CD4-positive, alpha-beta T cell (primary cell): ENCODE measurements at regions not wholly inside any gene's neighbourhood (a gene's known extent, or its start where the extent isn't known, plus 50 kb on each side); places are given as distances from the start of the nearest gene placed in this dataset.
"Not testable (repeated sequence)": the region's sequence is repeated elsewhere in the genome, so short reads cannot be mapped to it uniquely, and the experiment has no call there.

Experiments
- ATAC-seq: fragments of 200-7000 bp; cut with Tn5 transposase; one replicate; pipeline ENCODE4 v1.10.0; 2022; ENCODE audit warnings: mild to moderate bottlenecking; ENCODE audit not compliant: poor library complexity
- CTCF ChIA-PET: fragments of 350-600 bp; sonication (Branson Sonifier 250); formaldehyde crosslinking; loops from one replicate; lab custom pipeline; 2021; ENCODE audit warnings: antibody characterized with exemption, inconsistent platforms; lab: Charles Lee
- POLR2A ChIA-PET: fragments of 350-600 bp; sonication (Branson Sonifier 250); formaldehyde crosslinking; loops from one replicate; lab custom pipeline; 2021; ENCODE audit warnings: antibody characterized with exemption, inconsistent platforms; lab: Charles Lee
- DNase-seq, 14 experiments: peaks; one replicate each; pipeline ENCODE4 v3.0.0-alpha.2; 2013 to 2020; ENCODE audit warnings: mixed read lengths in 2 of 14
- H3K27ac ChIP-seq, 2 donors: one replicate each; pipeline versions ENCODE4 v1.5.1 to v1.7.0; 2013; ENCODE audit warnings: low read length in 2 of 2, low read depth in 1 of 2, mild to moderate bottlenecking in 1 of 2
- H3K27me3 ChIP-seq, 2 experiments: 1 replicate in 1 of 2; 2 replicates in 1 of 2; pipeline versions ENCODE4 v1.6.1 to v1.7.0; 2013; ENCODE audit warnings: low read length in 2 of 2, control low read depth in 1 of 2, mild to moderate bottlenecking in 1 of 2, moderate library complexity in 1 of 2; ENCODE audit not compliant: insufficient read depth in 2 of 2, control insufficient read depth in 1 of 2
- H3K36me3 ChIP-seq: one replicate; pipeline ENCODE4 v1.6.1; 2013; ENCODE audit warnings: low read length, control low read depth; ENCODE audit not compliant: insufficient read depth
- H3K4me1 ChIP-seq: one replicate; pipeline ENCODE4 v1.6.1; 2013; ENCODE audit warnings: low read length, control low read depth; ENCODE audit not compliant: insufficient read depth
- H3K4me3 ChIP-seq: one replicate; pipeline ENCODE4 v1.5.1; 2013; ENCODE audit warnings: mild to moderate bottlenecking, low read length, moderate library complexity
- H3K9me3 ChIP-seq, 2 experiments: 1 replicate in 1 of 2; 2 replicates in 1 of 2; pipeline versions ENCODE4 v1.6.1 to v1.7.0; 2013; ENCODE audit warnings: low read length in 2 of 2, mild to moderate bottlenecking in 2 of 2, control low read depth in 1 of 2, moderate library complexity in 1 of 2; ENCODE audit not compliant: control insufficient read depth in 1 of 2, insufficient read depth in 1 of 2
- H3K27ac Mint-ChIP-seq: one replicate; pipeline ENCODE4 v1.8.0; 2020; ENCODE audit warnings: mixed read lengths
- H3K27me3 Mint-ChIP-seq: one replicate; pipeline ENCODE4 v1.8.0; 2021; ENCODE audit warnings: mixed read lengths
- H3K36me3 Mint-ChIP-seq: one replicate; pipeline ENCODE4 v1.8.0; 2021; ENCODE audit warnings: low read depth, mixed read lengths
- H3K4me1 Mint-ChIP-seq: one replicate; pipeline ENCODE4 v1.8.0; 2021; ENCODE audit warnings: low read depth, mixed read lengths
- H3K4me3 Mint-ChIP-seq: one replicate; pipeline ENCODE4 v1.8.0; 2020; ENCODE audit warnings: mild to moderate bottlenecking, mixed read lengths
- H3K9me3 Mint-ChIP-seq: one replicate; pipeline ENCODE4 v1.8.0; 2020; ENCODE audit warnings: mixed read lengths
- CTCF ChIP-seq: fragments of 200-600 bp; IDR thresholded peaks from one replicate; pipeline ENCODE4 v1.8.0; 2022; ENCODE audit warnings: antibody characterized with exemption, mild to moderate bottlenecking
- intact Hi-C, 2 experiments: fragments of 100-400 bp; cut with DNase I in 1 of 2; cut with micrococcal nuclease in 1 of 2; formaldehyde crosslinking; loops; one replicate each; pipeline versions ENCODE4 v1.15.1 to v1.9.0; 2023 to 2025; cut with DNase I, micrococcal nuclease

GRCh38 chr10:118958984-118959925 lies 70.3 kb upstream of the NANOS1 start:
- no peaks in the 10 kb centered on the region for H3K4me1 ChIP-seq
- ChIA-PET POLR2A (no interaction called here), CTCF (no interaction called here)
- H3K36me3 Mint-ChIP-seq = no peaks in the 10 kb centered on the region
- H3K9me3 Mint-ChIP-seq = no peaks in the 10 kb centered on the region
- H3K27me3 Mint-ChIP-seq = peaks cover 16% of the 10 kb centered on the region
- H3K4me3 Mint-ChIP-seq = no peak overlapping the region
- intact Hi-C loops = no loop called here
- DNase-seq (peak in 1 of 14 experiments; percentile 7), ATAC-seq (no peak)
- H3K4me3 ChIP-seq = no peak overlapping the region
- no peaks in the 10 kb centered on the region for H3K4me1 Mint-ChIP-seq
- no peak overlapping the region for H3K27ac ChIP-seq
- TF ChIP-seq CTCF = no peak
- H3K9me3 ChIP-seq = no peaks in the 10 kb centered on the region
- no peaks in the 10 kb centered on the region for H3K27me3 ChIP-seq
- H3K27ac Mint-ChIP-seq = no peak overlapping the region
- H3K36me3 ChIP-seq = no peaks in the 10 kb centered on the region

GRCh38 chr10:118960157-118961090 lies 69.1 kb upstream of the NANOS1 start:
- no peaks in the 10 kb centered on the region for H3K9me3 ChIP-seq
- H3K27me3 ChIP-seq = no peaks in the 10 kb centered on the region
- no peak overlapping the region for H3K4me3 ChIP-seq
- POLR2A ChIA-PET = no interaction called here
- Mint-ChIP-seq H3K27me3 (peaks cover 22% of the 10 kb centered on the region), H3K27ac (no peak overlapping the region), H3K4me3 (no peak overlapping the region), H3K36me3 (no peaks in the 10 kb centered on the region), H3K9me3 (no peaks in the 10 kb centered on the region), H3K4me1 (no peaks in the 10 kb centered on the region)
- intact Hi-C loops = no loop called here
- no peak for DNase-seq
- H3K27ac ChIP-seq = no peak overlapping the region
- TF ChIP-seq CTCF = no peak
- H3K4me1 ChIP-seq = no peaks in the 10 kb centered on the region
- no peaks in the 10 kb centered on the region for H3K36me3 ChIP-seq
- no peak for ATAC-seq
- CTCF ChIA-PET = no interaction called here

DNA sequence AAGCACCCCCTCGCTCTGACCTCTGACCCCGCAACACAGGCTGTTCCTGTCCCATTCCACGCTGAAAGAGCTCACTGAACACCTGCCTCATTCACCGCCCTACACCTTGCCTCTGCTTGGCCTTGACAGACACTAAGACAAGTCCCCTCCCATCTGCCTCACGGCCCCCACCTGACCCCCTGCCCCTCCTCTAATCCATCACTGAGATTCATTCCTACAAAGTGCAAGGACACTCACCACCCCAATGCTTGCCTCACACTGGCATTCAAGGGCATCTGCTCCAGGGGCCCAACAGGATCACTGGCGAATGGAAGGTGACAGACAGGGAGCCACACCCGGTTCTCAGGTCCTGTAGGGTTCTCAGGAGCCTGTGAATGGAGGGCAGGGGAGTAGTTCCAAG lies 68.1 kb upstream of the NANOS1 start:
- CTCF ChIA-PET = no interaction called here
- intact Hi-C loops = no loop called here
- H3K9me3 Mint-ChIP-seq = no peaks in the 10 kb centered on the region
- no peaks in the 10 kb centered on the region for H3K36me3 Mint-ChIP-seq
- POLR2A ChIA-PET = no interaction called here
- Histone ChIP-seq H3K27me3 (peaks cover 2 to 6% of the 10 kb centered on the region in 2 experiments), H3K36me3 (no peaks in the 10 kb centered on the region), H3K9me3 (no peaks in the 10 kb centered on the region), H3K4me3 (no peak overlapping the region), H3K4me1 (no peaks in the 10 kb centered on the region), H3K27ac (no peak overlapping the region)
- ATAC-seq = no peak
- no peak for DNase-seq
- H3K27ac Mint-ChIP-seq = no peak overlapping the region
- no peaks in the 10 kb centered on the region for H3K4me1 Mint-ChIP-seq
- no peak overlapping the region for H3K4me3 Mint-ChIP-seq
- TF ChIP-seq CTCF = no peak
- H3K27me3 Mint-ChIP-seq = peaks cover 29% of the 10 kb centered on the region

GRCh38 chr10:118962331-118962868 lies 67.1 kb upstream of the NANOS1 start:
- H3K27ac ChIP-seq, H3K9me3 Mint-ChIP-seq, H3K4me1 Mint-ChIP-seq, DNase-seq, CTCF ChIA-PET, H3K27me3 ChIP-seq, H3K4me1 ChIP-seq, intact Hi-C loops, H3K4me3 ChIP-seq, H3K27ac Mint-ChIP-seq, H3K4me3 Mint-ChIP-seq, H3K36me3 ChIP-seq, H3K36me3 Mint-ChIP-seq, H3K9me3 ChIP-seq, POLR2A ChIA-PET, ATAC-seq: not testable (repeated sequence)
- H3K27me3 Mint-ChIP-seq = peaks cover 34% of the 10 kb centered on the region
